ENCODE measurements at regions not wholly inside any gene's neighbourhood (a gene's known extent, or its start where the extent isn't known, plus 50 kb on each side); places are given as distances from the start of the nearest gene placed in this dataset.

DNA sequence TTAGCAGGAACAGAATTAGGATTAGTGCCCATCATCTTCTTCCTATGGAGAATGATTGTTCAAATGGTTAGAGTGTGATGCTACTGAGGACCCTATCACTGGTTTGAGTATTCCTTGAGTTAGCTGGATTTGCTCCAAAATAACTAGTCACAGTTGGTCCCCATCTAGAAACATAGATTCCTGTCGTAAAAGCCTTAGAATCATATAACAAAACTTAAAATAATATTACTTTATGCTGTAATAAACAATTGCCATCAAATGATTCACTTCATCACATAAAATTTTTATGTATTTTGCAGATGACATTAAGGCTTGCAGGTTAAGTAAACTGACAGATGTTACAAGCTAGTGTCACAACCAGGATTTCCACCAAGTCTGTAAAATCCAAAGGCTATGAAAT lies 209.8 kb downstream of the CCER1 start:
- Histone ChIP-seq H3K36me3 (no peaks in the 10 kb centered on the region), H3K4me3 (no peak overlapping the region), H3K9me3 (no peaks in the 10 kb centered on the region), H3K27ac (no peak overlapping the region), H3K27me3 (no peaks in the 10 kb centered on the region), H3K4me1 (no peaks in the 10 kb centered on the region)
- no peak for DNase-seq
- 51 to 83% methylated on average over 1 of the region's 1 CpG for WGBS, 2 donors (ENCODE audit: low coverage in 1 of 2)
- TF ChIP-seq, protein P1, sequence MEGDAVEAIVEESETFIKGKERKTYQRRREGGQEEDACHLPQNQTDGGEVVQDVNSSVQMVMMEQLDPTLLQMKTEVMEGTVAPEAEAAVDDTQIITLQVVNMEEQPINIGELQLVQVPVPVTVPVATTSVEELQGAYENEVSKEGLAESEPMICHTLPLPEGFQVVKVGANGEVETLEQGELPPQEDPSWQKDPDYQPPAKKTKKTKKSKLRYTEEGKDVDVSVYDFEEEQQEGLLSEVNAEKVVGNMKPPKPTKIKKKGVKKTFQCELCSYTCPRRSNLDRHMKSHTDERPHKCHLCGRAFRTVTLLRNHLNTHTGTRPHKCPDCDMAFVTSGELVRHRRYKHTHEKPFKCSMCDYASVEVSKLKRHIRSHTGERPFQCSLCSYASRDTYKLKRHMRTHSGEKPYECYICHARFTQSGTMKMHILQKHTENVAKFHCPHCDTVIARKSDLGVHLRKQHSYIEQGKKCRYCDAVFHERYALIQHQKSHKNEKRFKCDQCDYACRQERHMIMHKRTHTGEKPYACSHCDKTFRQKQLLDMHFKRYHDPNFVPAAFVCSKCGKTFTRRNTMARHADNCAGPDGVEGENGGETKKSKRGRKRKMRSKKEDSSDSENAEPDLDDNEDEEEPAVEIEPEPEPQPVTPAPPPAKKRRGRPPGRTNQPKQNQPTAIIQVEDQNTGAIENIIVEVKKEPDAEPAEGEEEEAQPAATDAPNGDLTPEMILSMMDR (IDR thresholded peaks at IDR 0.05): no peak
- TF ChIP-seq EP300 (IDR thresholded peaks at IDR 0.05; ENCODE audit: low read depth) (no peak), POLR2AphosphoS5 (IDR thresholded peaks at IDR 0.05) (no peak), POLR2A (IDR thresholded peaks at IDR 0.05) (no peak)
- in situ Hi-C loops (cut with MboI; ENCODE audit: low pct_ligation_motif_present in 1 of 4, low pct_unique_long_range_greater_than_20kb in 1 of 4, low sequenced_read_pairs in 3 of 4) (no loop called here), intact Hi-C loops (cut with DNase I; ENCODE audit: low total_unique reads) (no loop called here)

DNA sequence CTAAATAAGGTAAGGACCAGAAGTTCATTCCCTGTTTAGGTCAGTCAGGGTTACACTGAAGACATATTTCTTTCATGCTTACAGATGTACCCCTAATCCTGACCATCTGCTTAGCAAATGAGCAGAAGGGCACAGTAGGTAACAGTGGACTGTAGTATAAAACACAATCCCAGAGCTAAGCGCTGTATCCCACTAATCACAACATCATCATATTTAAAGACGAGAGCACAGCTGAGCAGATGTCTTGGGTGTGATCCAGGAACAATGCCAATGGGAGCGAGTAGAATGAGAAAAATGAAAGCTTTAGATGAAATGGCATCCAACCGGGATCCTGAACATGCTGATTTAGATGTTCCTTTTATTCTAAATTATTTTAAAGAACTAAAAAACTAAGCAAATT lies 213.4 kb downstream of the CCER1 start:
- in situ Hi-C loops (cut with MboI; ENCODE audit: low pct_ligation_motif_present in 1 of 4, low pct_unique_long_range_greater_than_20kb in 1 of 4, low sequenced_read_pairs in 3 of 4) (no loop called here), intact Hi-C loops (cut with DNase I; ENCODE audit: low total_unique reads) (no loop called here)
- no peak for DNase-seq
- no peak overlapping the region for H3K27ac ChIP-seq
- 59 to 77% methylated on average over 4 of the region's 4 CpGs for WGBS, 2 donors (ENCODE audit: low coverage in 1 of 2)
- H3K27me3 ChIP-seq: no peaks in the 10 kb centered on the region
- no peaks in the 10 kb centered on the region for H3K36me3 ChIP-seq
- H3K9me3 ChIP-seq: no peaks in the 10 kb centered on the region
- H3K4me1 ChIP-seq: no peaks in the 10 kb centered on the region
- no peak for TF ChIP-seq POLR2AphosphoS5 (IDR thresholded peaks at IDR 0.05)
- TF ChIP-seq EP300 (IDR thresholded peaks at IDR 0.05; ENCODE audit: low read depth): no peak
- TF ChIP-seq POLR2A (IDR thresholded peaks at IDR 0.05): no peak
- TF ChIP-seq, protein P1 (IDR thresholded peaks at IDR 0.05): no peak
- H3K4me3 ChIP-seq: no peak overlapping the region

DNA sequence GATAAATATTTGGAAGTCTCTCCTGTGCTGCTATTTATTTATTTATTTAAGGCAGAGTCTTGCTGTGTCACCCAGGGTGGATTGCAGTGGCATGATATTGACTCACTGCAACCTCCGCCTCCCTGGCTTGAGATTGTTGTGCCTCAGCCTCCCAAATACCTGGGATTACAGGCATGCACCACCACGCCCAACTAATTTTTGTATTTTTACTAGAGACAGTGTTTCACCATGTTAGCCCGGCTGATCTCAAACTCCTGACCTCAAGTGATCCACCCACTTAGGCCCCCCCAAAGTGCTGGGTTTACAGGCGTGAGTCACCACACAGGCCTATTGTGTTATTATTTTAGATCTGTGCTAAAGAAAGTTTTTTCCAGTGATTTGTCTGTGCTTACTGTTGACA lies 225.2 kb downstream of the CCER1 start:
- no peak for DNase-seq
- Histone ChIP-seq H3K36me3 (no peaks in the 10 kb centered on the region), H3K4me3 (no peak overlapping the region), H3K27me3 (no peaks in the 10 kb centered on the region), H3K9me3 (peaks cover 0 to 4% of the 10 kb centered on the region in 2 donors), H3K4me1 (no peaks in the 10 kb centered on the region), H3K27ac (no peak overlapping the region)
- TF ChIP-seq, protein P1 (IDR thresholded peaks at IDR 0.05): no peak
- TF ChIP-seq POLR2AphosphoS5 (IDR thresholded peaks at IDR 0.05) (no peak), POLR2A (IDR thresholded peaks at IDR 0.05) (no peak)
- intact Hi-C loops (cut with DNase I; ENCODE audit: low total_unique reads): no loop called here
- 84 to 85% methylated on average over 3 to 4 of the region's 4 CpGs for WGBS, 2 donors (ENCODE audit: low coverage in 1 of 2)
- in situ Hi-C loops (cut with MboI; ENCODE audit: low pct_ligation_motif_present in 1 of 4, low pct_unique_long_range_greater_than_20kb in 1 of 4, low sequenced_read_pairs in 3 of 4): no loop called here

DNA sequence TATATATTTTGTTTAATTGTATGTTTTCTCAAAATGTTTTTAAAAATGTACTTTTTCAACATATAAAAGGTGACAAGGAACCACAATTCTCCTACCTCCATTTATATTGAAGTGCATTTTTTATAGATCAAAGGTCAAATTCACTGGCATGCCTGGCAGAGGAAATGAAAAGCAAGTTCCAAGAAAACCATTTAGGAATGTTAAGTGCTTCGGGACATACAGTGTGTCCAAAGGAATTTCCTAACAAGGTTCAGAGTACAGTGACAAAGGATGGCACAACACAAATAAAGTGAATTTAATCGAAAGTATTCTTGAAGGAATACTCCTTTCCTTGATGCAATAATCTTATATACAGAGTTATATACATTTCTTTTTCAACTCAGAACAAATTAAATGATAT lies 242.3 kb downstream of the CCER1 start:
- TF ChIP-seq EP300 (IDR thresholded peaks at IDR 0.05; ENCODE audit: low read depth): no peak
- TF ChIP-seq POLR2AphosphoS5 (IDR thresholded peaks at IDR 0.05): no peak
- TF ChIP-seq, protein P1 (IDR thresholded peaks at IDR 0.05): no peak
- no peak for TF ChIP-seq POLR2A (IDR thresholded peaks at IDR 0.05)
- DNase-seq: no peak
- H3K9me3 ChIP-seq: no peaks in the 10 kb centered on the region
- no peaks in the 10 kb centered on the region for H3K36me3 ChIP-seq
- intact Hi-C loops (cut with DNase I; ENCODE audit: low total_unique reads) (no loop called here), in situ Hi-C loops (cut with MboI; ENCODE audit: low pct_ligation_motif_present in 1 of 4, low pct_unique_long_range_greater_than_20kb in 1 of 4, low sequenced_read_pairs in 3 of 4) (no loop called here)
- H3K4me1 ChIP-seq: no peaks in the 10 kb centered on the region
- no peak overlapping the region for H3K4me3 ChIP-seq
- no peaks in the 10 kb centered on the region for H3K27me3 ChIP-seq
- 44 to 46% methylated on average over 2 of the region's 2 CpGs for WGBS, 2 donors (ENCODE audit: low coverage in 1 of 2)
- no peak overlapping the region for H3K27ac ChIP-seq

Measured in transverse colon (tissue), 4 donors.